NB4 (cell line): ENCODE measurements at regions not wholly inside any gene's neighbourhood (a gene's known extent, or its start where the extent isn't known, plus 50 kb on each side); places are given as distances from the start of the nearest gene placed in this dataset.

ENCODE experiments used
- DNase-seq: peaks from one replicate; pipeline ENCODE4 v3.0.0; 2010; ENCODE audit warnings: low read depth
- H3K4me3 ChIP-seq: one replicate; pipeline ENCODE4 v1.5.1; 2011; ENCODE audit warnings: mild to moderate bottlenecking, low read depth, low read length, moderate library complexity
- MYC ChIP-seq: IDR thresholded peaks from 2 replicates; pipeline ENCODE4 v1.6.1; 2011; ENCODE audit warnings: low read depth, low read length
- POLR2A ChIP-seq: IDR thresholded peaks from 2 replicates; pipeline ENCODE4 v1.6.1; 2011; ENCODE audit warnings: mild to moderate bottlenecking; ENCODE audit not compliant: insufficient read length; ENCODE audit errors: extremely low read depth
- TF ChIP-seq, protein P1 (sequence below): IDR thresholded peaks from one replicate; pipeline ENCODE4 v1.5.1; 2012; ENCODE audit warnings: low read depth, low read length
- TF ChIP-seq, protein P2 (sequence below): IDR thresholded peaks from 2 replicates; pipeline ENCODE4 v1.6.1; 2011; ENCODE audit warnings: low read depth, low read length

DNA sequence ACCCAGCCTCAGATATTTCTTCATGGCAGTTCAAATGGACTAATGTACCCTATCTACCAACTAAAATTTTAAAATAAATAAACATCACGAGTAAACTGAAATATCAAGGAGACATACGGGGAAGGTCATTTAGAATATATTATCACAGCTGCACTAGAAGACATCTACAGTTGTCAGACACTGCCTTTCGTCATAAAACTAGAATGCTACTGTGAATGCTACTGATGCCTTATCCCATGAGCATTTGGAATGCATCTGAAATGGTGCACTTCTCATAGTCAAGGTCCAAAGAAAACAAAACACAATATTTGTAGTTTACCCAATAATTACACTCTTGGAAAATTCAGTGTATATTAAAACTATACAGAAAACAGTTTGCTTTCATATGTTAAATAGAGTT, 165.2 kb downstream of the MREG start:
- no peak overlapping the region for H3K4me3 ChIP-seq
- no peak for TF ChIP-seq MYC
- TF ChIP-seq, protein P1, sequence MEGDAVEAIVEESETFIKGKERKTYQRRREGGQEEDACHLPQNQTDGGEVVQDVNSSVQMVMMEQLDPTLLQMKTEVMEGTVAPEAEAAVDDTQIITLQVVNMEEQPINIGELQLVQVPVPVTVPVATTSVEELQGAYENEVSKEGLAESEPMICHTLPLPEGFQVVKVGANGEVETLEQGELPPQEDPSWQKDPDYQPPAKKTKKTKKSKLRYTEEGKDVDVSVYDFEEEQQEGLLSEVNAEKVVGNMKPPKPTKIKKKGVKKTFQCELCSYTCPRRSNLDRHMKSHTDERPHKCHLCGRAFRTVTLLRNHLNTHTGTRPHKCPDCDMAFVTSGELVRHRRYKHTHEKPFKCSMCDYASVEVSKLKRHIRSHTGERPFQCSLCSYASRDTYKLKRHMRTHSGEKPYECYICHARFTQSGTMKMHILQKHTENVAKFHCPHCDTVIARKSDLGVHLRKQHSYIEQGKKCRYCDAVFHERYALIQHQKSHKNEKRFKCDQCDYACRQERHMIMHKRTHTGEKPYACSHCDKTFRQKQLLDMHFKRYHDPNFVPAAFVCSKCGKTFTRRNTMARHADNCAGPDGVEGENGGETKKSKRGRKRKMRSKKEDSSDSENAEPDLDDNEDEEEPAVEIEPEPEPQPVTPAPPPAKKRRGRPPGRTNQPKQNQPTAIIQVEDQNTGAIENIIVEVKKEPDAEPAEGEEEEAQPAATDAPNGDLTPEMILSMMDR, result no peak
- TF ChIP-seq, protein P2, sequence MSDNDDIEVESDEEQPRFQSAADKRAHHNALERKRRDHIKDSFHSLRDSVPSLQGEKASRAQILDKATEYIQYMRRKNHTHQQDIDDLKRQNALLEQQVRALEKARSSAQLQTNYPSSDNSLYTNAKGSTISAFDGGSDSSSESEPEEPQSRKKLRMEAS, result no peak
- TF ChIP-seq POLR2A, result no peak
- DNase-seq, result no peak

GRCh38 chr2:215847718-215848117, 165.6 kb downstream of the MREG start:
- H3K4me3 ChIP-seq, result no peak overlapping the region
- no peak for DNase-seq
- TF ChIP-seq, protein P2, result no peak
- TF ChIP-seq, protein P1, result no peak
- TF ChIP-seq POLR2A (no peak), MYC (no peak)

GRCh38 chr2:215847056-215847455, 166.3 kb downstream of the MREG start:
- TF ChIP-seq, protein P1, result no peak
- no peak for TF ChIP-seq MYC
- TF ChIP-seq, protein P2, result no peak
- TF ChIP-seq POLR2A, result no peak
- DNase-seq, result no peak
- no peak overlapping the region for H3K4me3 ChIP-seq

- TF ChIP-seq, protein P1, result no peak
- TF ChIP-seq MYC, result no peak
- TF ChIP-seq, protein P2, result no peak
- DNase-seq, result no peak
- H3K4me3 ChIP-seq, result no peak overlapping the region
Measured at GRCh38 chr2:215845839-215846586, 167.3 kb downstream of the MREG start.

DNA sequence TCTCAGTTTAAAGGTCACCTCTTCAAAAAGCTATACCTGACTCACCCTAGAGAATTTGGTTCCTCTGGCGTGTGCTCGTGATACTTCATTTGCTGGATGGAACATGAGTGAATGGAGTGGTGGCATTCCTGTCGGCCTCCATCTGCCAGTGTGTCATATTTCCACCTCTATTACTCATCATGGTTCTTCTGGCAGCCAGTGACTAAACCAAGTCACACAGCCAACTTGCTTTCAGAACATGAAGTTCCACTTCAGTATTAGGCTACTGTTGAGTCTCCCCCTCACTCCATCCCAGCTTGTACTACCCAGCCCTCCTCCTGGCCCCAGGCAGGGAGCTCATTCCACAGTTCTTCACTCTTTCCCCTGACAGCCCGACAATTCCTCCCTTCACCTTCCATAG, 169.8 kb downstream of the MREG start:
- no peak for DNase-seq
- H3K4me3 ChIP-seq, result no peak overlapping the region
- TF ChIP-seq MYC (no peak), POLR2A (no peak)
- TF ChIP-seq, protein P2, result no peak
- TF ChIP-seq, protein P1, result no peak
